CD4-positive, CD25-positive, alpha-beta regulatory T cell (primary cell): ENCODE measurements at regions not wholly inside any gene's neighbourhood (a gene's known extent, or its start where the extent isn't known, plus 50 kb on each side); places are given as distances from the start of the nearest gene placed in this dataset.

ENCODE experiments used
- ATAC-seq, 2 donors: fragments of 150-1000 bp; cut with Tn5 transposase; one replicate each; pipeline ENCODE4 v1.10.0; 2021; ENCODE audit warnings: low read depth in 2 of 2, moderate number of reproducible peaks in 2 of 2, moderate library complexity in 1 of 2
- DNase-seq, 3 donors: peaks; one replicate each; pipeline versions ENCODE4 v3.0.0 to v3.0.0-alpha.2; 2012 to 2022; ENCODE audit warnings: mixed read lengths in 1 of 3
- H3K27ac ChIP-seq: one replicate; pipeline ENCODE4 v1.7.0; 2013; ENCODE audit warnings: mild to moderate bottlenecking, low read length; ENCODE audit not compliant: insufficient read depth, poor library complexity, severe bottlenecking
- H3K27me3 ChIP-seq: one replicate; pipeline ENCODE4 v1.7.0; 2013; ENCODE audit warnings: low read length; ENCODE audit not compliant: control insufficient read depth, insufficient read depth
- H3K36me3 ChIP-seq: one replicate; pipeline ENCODE4 v1.7.0; 2013; ENCODE audit warnings: mild to moderate bottlenecking, low read length, moderate library complexity; ENCODE audit not compliant: control insufficient read depth, insufficient read depth
- H3K4me1 ChIP-seq: 2 replicates; pipeline ENCODE4 v1.7.0; 2013; ENCODE audit warnings: mild to moderate bottlenecking, low read length; ENCODE audit not compliant: insufficient read depth, control insufficient read depth, poor library complexity, severe bottlenecking
- H3K4me3 ChIP-seq: one replicate; pipeline ENCODE4 v1.7.0; 2013; ENCODE audit warnings: low read depth, mild to moderate bottlenecking, low read length, moderate library complexity
- H3K9me3 ChIP-seq, 2 experiments: 1 replicate in 1 of 2; 2 replicates in 1 of 2; pipeline ENCODE4 v1.7.0; 2013; ENCODE audit warnings: low read length in 2 of 2, mild to moderate bottlenecking in 1 of 2, moderate library complexity in 1 of 2; ENCODE audit not compliant: control insufficient read depth in 2 of 2
- H3K27ac Mint-ChIP-seq, 3 donors: one replicate each; pipeline ENCODE4 v1.8.0; 2020 to 2022; ENCODE audit warnings: mild to moderate bottlenecking in 3 of 3, mixed read lengths in 3 of 3, moderate library complexity in 2 of 3
- H3K27me3 Mint-ChIP-seq: one replicate; pipeline ENCODE4 v1.8.0; 2022; ENCODE audit warnings: mild to moderate bottlenecking, mixed read lengths
- H3K36me3 Mint-ChIP-seq: one replicate; pipeline ENCODE4 v1.8.0; 2020; ENCODE audit warnings: mixed read lengths
- H3K4me1 Mint-ChIP-seq, 4 donors: one replicate each; pipeline ENCODE4 v1.8.0; 2020 to 2022; ENCODE audit warnings: mixed read lengths in 4 of 4, mild to moderate bottlenecking in 1 of 4
- H3K4me3 Mint-ChIP-seq, 4 donors: one replicate each; pipeline ENCODE4 v1.8.0; 2020 to 2022; ENCODE audit warnings: mild to moderate bottlenecking in 4 of 4, mixed read lengths in 4 of 4, moderate library complexity in 3 of 4
- H3K9me3 Mint-ChIP-seq, 7 donors: one replicate each; pipeline ENCODE4 v1.8.0; 2020 to 2022; ENCODE audit warnings: mixed read lengths in 7 of 7, mild to moderate bottlenecking in 3 of 7, moderate library complexity in 2 of 7

DNA sequence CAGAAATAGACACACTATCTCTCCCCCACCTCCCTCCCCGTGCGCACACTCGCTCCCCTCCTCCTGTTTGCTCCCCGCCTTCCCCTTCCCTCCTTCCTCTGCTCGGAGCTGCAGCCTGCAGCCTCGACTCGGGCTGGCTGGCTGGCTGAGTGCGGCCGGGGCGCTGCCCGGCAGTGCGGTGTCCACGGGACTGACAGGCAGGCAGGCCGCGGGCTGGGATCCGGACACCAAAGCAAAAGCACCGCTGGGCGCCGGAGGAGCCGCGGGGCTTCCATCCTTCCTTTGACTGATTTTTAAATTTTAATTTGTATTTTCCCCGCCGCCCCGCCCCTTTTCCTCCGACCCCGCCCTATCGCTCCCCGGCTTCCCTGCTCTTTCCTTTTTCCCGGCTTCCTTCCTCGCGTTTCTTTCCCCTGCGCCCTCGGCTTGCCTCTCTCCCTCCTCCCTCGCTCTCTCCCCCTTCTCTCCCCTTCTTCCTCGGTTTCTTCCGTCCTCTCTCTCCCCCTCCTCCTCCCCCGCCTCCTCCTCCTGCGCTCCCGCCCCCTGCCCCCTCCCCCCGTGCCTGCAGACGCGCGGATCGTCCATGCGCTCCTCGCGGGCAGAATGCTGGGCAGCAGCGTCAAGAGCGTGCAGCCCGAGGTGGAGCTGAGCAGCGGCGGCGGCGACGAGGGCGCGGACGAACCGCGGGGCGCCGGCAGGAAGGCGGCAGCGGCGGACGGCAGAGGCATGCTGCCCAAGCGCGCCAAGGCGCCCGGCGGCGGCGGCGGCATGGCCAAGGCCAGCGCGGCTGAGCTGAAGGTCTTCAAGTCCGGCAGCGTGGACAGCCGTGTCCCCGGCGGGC is 109.4 kb downstream of the NAV1 start:
- H3K4me1 Mint-ChIP-seq: peaks cover 0 to 6% (median 0%) of the 10 kb centered on the region in 4 donors
- Histone ChIP-seq H3K9me3 (no peaks in the 10 kb centered on the region), H3K4me3 (no peak overlapping the region), H3K27ac (no peak overlapping the region), H3K36me3 (no peaks in the 10 kb centered on the region), H3K27me3 (no peaks in the 10 kb centered on the region), H3K4me1 (no peaks in the 10 kb centered on the region)
- peaks cover 34% of the 10 kb centered on the region for H3K27me3 Mint-ChIP-seq
- peak in 1 of 3 donors; percentile 10 for DNase-seq
- H3K36me3 Mint-ChIP-seq: peaks cover 4% of the 10 kb centered on the region
- no peak overlapping the region for H3K27ac Mint-ChIP-seq
- no peak overlapping the region for H3K4me3 Mint-ChIP-seq
- ATAC-seq: no peak
- H3K9me3 Mint-ChIP-seq: peaks cover 0 to 2% (median 0%) of the 10 kb centered on the region in 7 donors

- Mint-ChIP-seq H3K27me3 (peaks cover 32% of the 10 kb centered on the region), H3K36me3 (peaks cover 4% of the 10 kb centered on the region), H3K27ac (no peak overlapping the region), H3K9me3 (peaks cover 0 to 2% (median 0%) of the 10 kb centered on the region in 7 donors), H3K4me3 (no peak overlapping the region), H3K4me1 (peaks cover 0 to 6% (median 0%) of the 10 kb centered on the region in 4 donors)
- Histone ChIP-seq H3K4me3 (no peak overlapping the region), H3K36me3 (no peaks in the 10 kb centered on the region), H3K9me3 (no peaks in the 10 kb centered on the region), H3K27me3 (no peaks in the 10 kb centered on the region), H3K4me1 (no peaks in the 10 kb centered on the region), H3K27ac (no peak overlapping the region)
- ATAC-seq (no peak), DNase-seq (no peak)
Observed at GRCh38 chr1:201648907-201649721, 110.2 kb downstream of the NAV1 start.

GRCh38 chr1:201649761-201650622 is 111.1 kb downstream of the NAV1 start:
- no peak overlapping the region for H3K27ac ChIP-seq
- Mint-ChIP-seq H3K27ac (no peak overlapping the region), H3K4me3 (peak overlapping the region in 1 of 4 donors; percentile 31), H3K4me1 (peaks cover 0 to 6% (median 0%) of the 10 kb centered on the region in 4 donors), H3K27me3 (peaks cover 27% of the 10 kb centered on the region), H3K36me3 (no peaks in the 10 kb centered on the region), H3K9me3 (peaks cover 0 to 2% (median 0%) of the 10 kb centered on the region in 7 donors)
- H3K4me1 ChIP-seq: no peaks in the 10 kb centered on the region
- no peaks in the 10 kb centered on the region for H3K36me3 ChIP-seq
- ATAC-seq (no peak), DNase-seq (peak in 1 of 3 donors; percentile 16)
- H3K4me3 ChIP-seq: no peak overlapping the region
- no peaks in the 10 kb centered on the region for H3K9me3 ChIP-seq
- no peaks in the 10 kb centered on the region for H3K27me3 ChIP-seq

DNA sequence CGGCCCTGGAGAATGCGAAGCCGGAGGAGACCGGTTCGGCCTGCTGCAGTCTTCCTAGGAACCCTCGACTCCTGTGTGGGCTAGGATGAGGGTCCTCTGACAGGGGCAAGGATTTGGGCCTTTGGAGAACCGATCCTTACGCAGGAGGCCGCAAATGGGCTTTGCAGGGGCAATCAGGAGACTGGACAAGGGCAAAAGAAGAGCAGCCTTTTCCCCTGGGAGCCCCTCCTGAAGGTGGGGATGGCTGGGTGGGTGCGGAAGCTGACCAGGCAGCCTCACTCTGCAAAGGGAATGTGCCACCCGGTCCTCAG is 111.7 kb downstream of the NAV1 start:
- Mint-ChIP-seq H3K4me1 (peaks cover 0 to 6% (median 0%) of the 10 kb centered on the region in 4 donors), H3K9me3 (peaks cover 0 to 2% (median 0%) of the 10 kb centered on the region in 7 donors)

DNA sequence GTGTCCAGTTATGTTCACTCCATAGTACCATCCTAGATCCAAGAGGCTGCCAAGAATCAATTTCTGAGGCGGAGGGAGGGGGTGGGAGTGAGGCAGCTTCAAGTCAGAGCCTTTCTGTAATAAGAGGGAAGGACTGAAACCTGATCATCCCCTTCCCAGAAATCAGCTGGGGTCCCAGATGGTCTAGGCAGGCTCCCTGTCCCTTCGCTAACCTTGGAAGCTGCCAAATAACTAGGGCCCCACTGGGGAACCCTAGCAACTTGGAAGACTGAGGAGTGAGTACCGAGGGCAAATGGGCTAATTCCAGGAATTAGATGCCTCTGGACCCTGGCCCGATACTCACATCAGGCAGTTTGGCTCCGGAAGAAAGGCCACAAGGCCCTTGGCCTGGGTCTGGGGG is 113.3 kb downstream of the NAV1 start:
- H3K36me3 Mint-ChIP-seq: no peaks in the 10 kb centered on the region
- H3K4me3 Mint-ChIP-seq: no peak overlapping the region
- DNase-seq (no peak), ATAC-seq (no peak)
- no peak overlapping the region for H3K27ac ChIP-seq
- peaks cover 0 to 2% (median 0%) of the 10 kb centered on the region in 7 donors for H3K9me3 Mint-ChIP-seq
- no peaks in the 10 kb centered on the region for H3K9me3 ChIP-seq
- no peaks in the 10 kb centered on the region for H3K27me3 ChIP-seq
- H3K4me1 Mint-ChIP-seq: peaks cover 0 to 6% (median 0%) of the 10 kb centered on the region in 4 donors
- no peaks in the 10 kb centered on the region for H3K36me3 ChIP-seq
- no peak overlapping the region for H3K27ac Mint-ChIP-seq
- peaks cover 19% of the 10 kb centered on the region for H3K27me3 Mint-ChIP-seq
- H3K4me1 ChIP-seq: no peaks in the 10 kb centered on the region
- H3K4me3 ChIP-seq: no peak overlapping the region

More for the DNA sequence above, 111.7 kb downstream of the NAV1 start:
- no peaks in the 10 kb centered on the region for H3K36me3 Mint-ChIP-seq
- Histone ChIP-seq H3K27ac (no peak overlapping the region), H3K27me3 (no peaks in the 10 kb centered on the region), H3K4me1 (no peaks in the 10 kb centered on the region), H3K9me3 (no peaks in the 10 kb centered on the region), H3K36me3 (no peaks in the 10 kb centered on the region), H3K4me3 (no peak overlapping the region)
- H3K27me3 Mint-ChIP-seq: peaks cover 27% of the 10 kb centered on the region
- H3K4me3 Mint-ChIP-seq: no peak overlapping the region
- DNase-seq (no peak), ATAC-seq (no peak)
- H3K27ac Mint-ChIP-seq: no peak overlapping the region

GRCh38 chr1:201653233-201653632 is 114.3 kb downstream of the NAV1 start:
- no peaks in the 10 kb centered on the region for H3K36me3 Mint-ChIP-seq
- peaks cover 0 to 6% (median 0%) of the 10 kb centered on the region in 4 donors for H3K4me1 Mint-ChIP-seq
- H3K27ac Mint-ChIP-seq: no peak overlapping the region

DNA sequence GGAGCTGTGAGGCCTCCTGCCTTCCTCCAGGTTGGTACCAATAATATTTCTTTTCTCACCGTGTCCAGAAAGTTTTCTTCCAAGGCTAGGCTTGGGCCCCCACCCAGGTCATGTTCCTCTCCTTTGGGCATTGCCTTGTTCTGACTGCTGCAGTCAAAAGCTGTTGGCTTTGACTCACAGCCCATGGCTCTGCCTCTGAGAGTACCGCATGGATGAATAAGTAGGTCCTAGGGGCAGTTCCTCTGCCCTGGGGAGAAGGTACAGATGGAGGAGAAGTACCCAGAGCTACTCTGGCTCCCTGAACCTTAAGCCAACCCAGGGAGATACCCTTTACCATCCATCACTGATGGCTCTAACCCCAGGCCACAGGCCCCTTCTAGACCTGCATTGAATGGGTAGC is 115.0 kb downstream of the NAV1 start:
- Mint-ChIP-seq H3K4me1 (peaks cover 0 to 6% (median 0%) of the 10 kb centered on the region in 4 donors), H3K27ac (no peak overlapping the region), H3K36me3 (no peaks in the 10 kb centered on the region), H3K9me3 (peaks cover 0 to 2% (median 0%) of the 10 kb centered on the region in 7 donors), H3K27me3 (peaks cover 13% of the 10 kb centered on the region), H3K4me3 (no peak overlapping the region)
- ATAC-seq (no peak), DNase-seq (no peak)
- Histone ChIP-seq H3K36me3 (no peaks in the 10 kb centered on the region), H3K9me3 (no peaks in the 10 kb centered on the region), H3K27me3 (no peaks in the 10 kb centered on the region), H3K4me1 (no peaks in the 10 kb centered on the region), H3K27ac (no peak overlapping the region), H3K4me3 (no peak overlapping the region)

More at GRCh38 chr1:201653233-201653632, 114.3 kb downstream of the NAV1 start:
- Histone ChIP-seq H3K4me1 (no peaks in the 10 kb centered on the region), H3K27me3 (no peaks in the 10 kb centered on the region), H3K36me3 (no peaks in the 10 kb centered on the region), H3K27ac (no peak overlapping the region), H3K9me3 (no peaks in the 10 kb centered on the region), H3K4me3 (no peak overlapping the region)
- Mint-ChIP-seq H3K9me3 (peaks cover 0 to 2% (median 0%) of the 10 kb centered on the region in 7 donors), H3K4me3 (no peak overlapping the region), H3K27me3 (peaks cover 13% of the 10 kb centered on the region)
- DNase-seq: no peak
- ATAC-seq: no peak
